ENCODE measurements at regions not wholly inside any gene's neighbourhood (a gene's known extent, or its start where the extent isn't known, plus 50 kb on each side); places are given as distances from the start of the nearest gene placed in this dataset.

GRCh38 chr20:12596863-12597262 lies 411.9 kb upstream of the SPTLC3 start:
- H3K9me3 ChIP-seq (replicated peaks; ENCODE audit: control insufficient read depth, insufficient read depth, low read depth, low read length) = no peaks in the 10 kb centered on the region
- H2AFZ ChIP-seq (ENCODE audit: low read depth, low read length) = no peak overlapping the region
- 9% methylated on average over 2 of the region's 2 CpGs for WGBS (ENCODE audit: insufficient coverage, low coverage, missing lambda C conversion rate)
- H3K4me2 ChIP-seq (ENCODE audit: insufficient read depth, low read length) = no peak overlapping the region
- DNase-seq (ENCODE audit: extremely low read depth in 1 of 4, low spot score in 3 of 4) = no peak
- no TSS peak for BruUV-seq (replicated peaks)
- H3K79me2 ChIP-seq (ENCODE audit: control insufficient read depth, insufficient read depth, low read length) = no peaks in the 10 kb centered on the region
- no peaks in the 10 kb centered on the region for H3K36me3 ChIP-seq (ENCODE audit: control insufficient read depth, insufficient read depth, low read length)
- no peak for ATAC-seq
- H3K4me3 ChIP-seq = no peak overlapping the region
- no peaks in the 10 kb centered on the region for H3K27me3 ChIP-seq (ENCODE audit: control insufficient read depth in 2 of 2, insufficient read depth in 2 of 2, low read length in 2 of 2)
- ChIA-PET POLR2A (no interaction called here), CTCF (ENCODE audit: low intra/inter-chr PET ratio) (no interaction called here)
- no peak overlapping the region for H3K9ac ChIP-seq (ENCODE audit: insufficient read depth in 1 of 2, low read depth in 2 of 2, low read length in 2 of 2)
- no peak overlapping the region for H3K27ac ChIP-seq (ENCODE audit: extremely low read depth, low read depth, low read length)
- H3K9me1 ChIP-seq (ENCODE audit: control insufficient read depth, insufficient read depth, low read length) = no peaks in the 10 kb centered on the region
- no peak for FAIRE-seq
- H4K20me1 ChIP-seq (replicated peaks; ENCODE audit: control insufficient read depth, insufficient read depth, low read length) = no peaks in the 10 kb centered on the region
- TF ChIP-seq FOXK2 (conservative IDR thresholded peaks at IDR 0.05 in 1 of 2, IDR thresholded peaks at IDR 0.05 in 1 of 2; ENCODE audit: low read depth in 2 of 2) (no peak), TCF3 (CRISPR knock-in tag; IDR thresholded peaks at IDR 0.05) (no peak), COPS2 (conservative IDR thresholded peaks at IDR 0.05) (no peak), STAT5A (IDR thresholded peaks at IDR 0.05; ENCODE audit: borderline replicate concordance, low read length) (no peak), BACH1 (tag; IDR thresholded peaks at IDR 0.05) (no peak), MTF1 (CRISPR knock-in tag; IDR thresholded peaks at IDR 0.05; ENCODE audit: borderline replicate concordance) (no peak), MBD2 (IDR thresholded peaks at IDR 0.05; ENCODE audit: borderline replicate concordance, low read depth) (no peak), ID3 (CRISPR knock-in tag; IDR thresholded peaks at IDR 0.05) (no peak), ID3 (tag; IDR thresholded peaks at IDR 0.05) (no peak), TEAD2 (tag; IDR thresholded peaks at IDR 0.05) (no peak), PTBP1 (IDR thresholded peaks at IDR 0.05; ENCODE audit: low read depth, low read length) (no peak)
- in situ Hi-C loops (cut with MboI) = no loop called here
- H3K4me1 ChIP-seq (replicated peaks in 1 of 2; ENCODE audit: control insufficient read depth in 2 of 2, insufficient read depth in 2 of 2, low read length in 2 of 2) = no peaks in the 10 kb centered on the region
- intact Hi-C loops (cut with micrococcal nuclease) = no loop called here
